SK-N-SH (cell line): ENCODE measurements at regions not wholly inside any gene's neighbourhood (a gene's known extent, or its start where the extent isn't known, plus 50 kb on each side); places are given as distances from the start of the nearest gene placed in this dataset.

Experiments used
- CTCF ChIA-PET: fragments of 300-600, 350-600 bp; formaldehyde crosslinking; extraction: SDS; loops from one replicate; lab custom pipeline; 2021; lab: Yijun Ruan, JAX
- POLR2A ChIA-PET: fragments of 350-600 bp; sonication (Branson Sonifier 250); formaldehyde crosslinking; extraction: SDS; loops from one replicate; lab custom pipeline; 2020; ENCODE audit warnings: antibody characterized with exemption, inconsistent platforms; lab: Yijun Ruan, JAX
- DNase-seq: peaks from one replicate; pipeline ENCODE4 v3.0.0; 2012
- H2AFZ ChIP-seq: fragments of 200-600 bp; sonication (generic); 2 replicates; pipeline ENCODE4 v1.8.1; 2016; ENCODE audit warnings: antibody characterized with exemption, mild to moderate bottlenecking, low read depth
- H3F3A ChIP-seq: fragments of 200-600 bp; sonication (generic); replicated peaks from 2 replicates; pipeline ENCODE3; 2016; ENCODE audit warnings: antibody characterized with exemption, mild to moderate bottlenecking; ENCODE audit not compliant: insufficient read depth
- H3K27ac ChIP-seq, 2 experiments: fragments of 200-500 bp in 1 of 2; fragments of 200-600 bp in 1 of 2; sonication (Bioruptor generic) in 1 of 2; sonication (generic), shearing (Covaris generic) in 1 of 2; 2 replicates each; pipeline versions ENCODE4 v1.5.1 to v1.6.1; 2014 to 2016; ENCODE audit warnings: low read depth in 2 of 2, inconsistent platforms in 1 of 2, low read length in 1 of 2, mild to moderate bottlenecking in 1 of 2, mixed read lengths in 1 of 2
- H3K27me3 ChIP-seq: fragments of 200-600 bp; sonication (generic), shearing (Covaris generic); 2 replicates; pipeline ENCODE4 v1.6.1; 2016; ENCODE audit warnings: mixed run types; ENCODE audit not compliant: insufficient read depth
- H3K36me3 ChIP-seq, 2 experiments: fragments of 200-500 bp in 1 of 2; fragments of 200-600 bp in 1 of 2; sonication (Bioruptor generic) in 1 of 2; sonication (generic) in 1 of 2; replicated peaks in 1 of 2; 2 replicates each; pipeline versions ENCODE3 to v1.5.1; 2014 to 2016; ENCODE audit warnings: low read length in 1 of 2, mild to moderate bottlenecking in 1 of 2; ENCODE audit not compliant: insufficient read depth in 2 of 2, control insufficient read depth in 1 of 2
- H3K4me1 ChIP-seq, 2 experiments: fragments of 200-500 bp in 1 of 2; fragments of 200-600 bp in 1 of 2; sonication (Bioruptor generic) in 1 of 2; sonication (generic), shearing (Covaris generic) in 1 of 2; 2 replicates each; pipeline versions ENCODE4 v1.5.1 to v1.6.1; 2014 to 2016; ENCODE audit warnings: low read depth in 1 of 2, low read length in 1 of 2, mixed run types in 1 of 2; ENCODE audit not compliant: insufficient read depth in 2 of 2, control insufficient read depth in 1 of 2
- H3K4me2 ChIP-seq: fragments of 200-600 bp; sonication (generic), shearing (Covaris generic); 2 replicates; pipeline ENCODE4 v1.6.1; 2017; ENCODE audit warnings: mixed run types
- H3K4me3 ChIP-seq, 2 experiments: fragments of 200-500 bp in 1 of 2; fragments of 200-600 bp in 1 of 2; sonication (Bioruptor generic) in 1 of 2; sonication (generic), shearing (Covaris generic) in 1 of 2; 2 replicates each; pipeline versions ENCODE4 v1.5.1 to v1.8.1; 2014 to 2016; ENCODE audit warnings: low read depth in 2 of 2, inconsistent platforms in 1 of 2, low read length in 1 of 2, mild to moderate bottlenecking in 1 of 2, mixed read lengths in 1 of 2, moderate library complexity in 1 of 2
- H3K79me2 ChIP-seq: fragments of 200-600 bp; sonication (generic); 2 replicates; pipeline ENCODE4 v1.8.1; 2017; ENCODE audit warnings: mild to moderate bottlenecking; ENCODE audit not compliant: insufficient read depth
- H3K9ac ChIP-seq: fragments of 200-600 bp; sonication (generic); 2 replicates; pipeline ENCODE4 v1.6.1; 2017; ENCODE audit warnings: mixed run types
- H3K9me2 ChIP-seq: fragments of 200-600 bp; sonication (generic); 2 replicates; pipeline ENCODE4 v1.6.1; 2017; ENCODE audit warnings: mixed run types
- H3K9me3 ChIP-seq: fragments of 200-600 bp; sonication (generic); 2 replicates; pipeline ENCODE4 v1.6.1; 2017; ENCODE audit warnings: mixed run types, mild to moderate bottlenecking, moderate library complexity
- H4K20me1 ChIP-seq: fragments of 200-600 bp; sonication (generic); 2 replicates; pipeline ENCODE4 v1.6.1; 2017; ENCODE audit warnings: mild to moderate bottlenecking, mixed run types; ENCODE audit not compliant: insufficient read depth
- CHD2 ChIP-seq: fragments of 150-350 bp; IDR thresholded peaks from 2 replicates; pipeline ENCODE4 v1.6.1; 2018; ENCODE audit warnings: low read length; ENCODE audit not compliant: partially characterized antibody
- ELF1 ChIP-seq: IDR thresholded peaks from 2 replicates; pipeline ENCODE4 v1.4.0; 2012
- EZH2phosphoT487 ChIP-seq: fragments of 200-600 bp; sonication (generic); IDR thresholded peaks from 2 replicates; pipeline ENCODE4 v1.6.1; 2017; ENCODE audit warnings: low read depth, mixed run types, mild to moderate bottlenecking, antibody characterized with exemption, moderate library complexity, borderline replicate concordance
- FOXJ3 ChIP-seq: sonication (generic); formaldehyde crosslinking; IDR thresholded peaks from 2 replicates; pipeline ENCODE4 v1.5.1; 2020; ENCODE audit warnings: mild to moderate bottlenecking, missing genetic modification reagents
- FOXM1 ChIP-seq: IDR thresholded peaks from 2 replicates; pipeline ENCODE4 v1.4.0; 2012; ENCODE audit warnings: low read depth, mild to moderate bottlenecking
- GATA2 ChIP-seq: sonication (generic); formaldehyde crosslinking; IDR thresholded peaks from 2 replicates; pipeline ENCODE4 v1.5.0; 2020; ENCODE audit warnings: mild to moderate bottlenecking, missing genetic modification reagents
- IRF3 ChIP-seq: fragments of 150-350 bp; IDR thresholded peaks from 2 replicates; pipeline ENCODE4 v1.6.1; 2016; ENCODE audit warnings: mild to moderate bottlenecking, low read depth, low read length
- JUND ChIP-seq: IDR thresholded peaks from 2 replicates; pipeline ENCODE4 v1.4.0; 2012
- PBX3 ChIP-seq: IDR thresholded peaks from 2 replicates; pipeline ENCODE4; 2012
- RCOR1 ChIP-seq: fragments of 150-350 bp; IDR thresholded peaks from 2 replicates; pipeline ENCODE4 v1.6.1; 2017; ENCODE audit warnings: antibody characterized with exemption, low read length
- RXRA ChIP-seq: IDR thresholded peaks from 2 replicates; pipeline ENCODE4 v1.4.0; 2012; ENCODE audit warnings: low read depth, mild to moderate bottlenecking, borderline replicate concordance
- TAF1 ChIP-seq: IDR thresholded peaks from 2 replicates; pipeline ENCODE4 v1.6.1; 2012; ENCODE audit warnings: low read depth, mild to moderate bottlenecking, low read length, moderate library complexity, borderline replicate concordance
- TEAD4 ChIP-seq: IDR thresholded peaks from 2 replicates; pipeline ENCODE4 v1.4.0; 2012; ENCODE audit warnings: mild to moderate bottlenecking, borderline replicate concordance; ENCODE audit not compliant: insufficient read depth
- USF2 ChIP-seq: fragments of 150-350 bp; IDR thresholded peaks from 2 replicates; pipeline ENCODE4 v1.6.1; 2017; ENCODE audit warnings: antibody characterized with exemption, low read length, low read depth, borderline replicate concordance
- YY1 ChIP-seq: IDR thresholded peaks from 2 replicates; pipeline ENCODE4 v1.4.0; 2012; ENCODE audit warnings: low read depth, mild to moderate bottlenecking
- WGBS: methylation state at CpG from one replicate; pipeline ENCODE4 v1.1.6; 2017; ENCODE audit warnings: low lambda C conversion rate; 5-methylcytosine and 5-hydroxymethylcytosine counted together

GRCh38 chr1:215290018-215290417 lies 207.5 kb downstream of the KCNK2 start:
- TF ChIP-seq RCOR1 (no peak), TEAD4 (no peak), YY1 (no peak), IRF3 (no peak), USF2 (no peak)
- Histone ChIP-seq H3K9me2 (no peaks in the 10 kb centered on the region), H3K27me3 (no peaks in the 10 kb centered on the region), H3K27ac (no peak overlapping the region), H3K4me1 (no peaks in the 10 kb centered on the region), H3K4me3 (no peak overlapping the region), H3K36me3 (no peaks in the 10 kb centered on the region), H3K9ac (no peak overlapping the region), H3K79me2 (no peaks in the 10 kb centered on the region), H2AFZ (no peak overlapping the region), H4K20me1 (no peaks in the 10 kb centered on the region), H3F3A (no peaks in the 10 kb centered on the region), H3K4me2 (no peak overlapping the region), H3K9me3 (peaks cover 4% of the 10 kb centered on the region; the same call in 1 of the 2 replicates)
- DNase-seq = no peak
- POLR2A ChIA-PET = no interaction called here
- CTCF ChIA-PET = no interaction called here

- ChIA-PET POLR2A (no interaction called here), CTCF (no interaction called here)
- Histone ChIP-seq H3K27me3 (no peaks in the 10 kb centered on the region), H3K27ac (no peak overlapping the region), H2AFZ (no peak overlapping the region), H3K79me2 (no peaks in the 10 kb centered on the region), H3K9ac (no peak overlapping the region), H3K4me1 (no peaks in the 10 kb centered on the region), H3K36me3 (no peaks in the 10 kb centered on the region), H4K20me1 (no peaks in the 10 kb centered on the region), H3K9me3 (peaks cover 8% of the 10 kb centered on the region; the same call in 1 of the 2 replicates), H3F3A (no peaks in the 10 kb centered on the region), H3K4me2 (no peak overlapping the region), H3K9me2 (no peaks in the 10 kb centered on the region), H3K4me3 (no peak overlapping the region)
- WGBS = 9% methylated on average over 1 of the region's 1 CpG
- no peak for DNase-seq
- no peak for TF ChIP-seq CHD2
- no peak for TF ChIP-seq ELF1
- no peak for TF ChIP-seq TAF1
- no peak for TF ChIP-seq USF2
- no peak for TF ChIP-seq PBX3
- TF ChIP-seq FOXJ3 (CRISPR knock-in tag) = no peak
- no peak for TF ChIP-seq EZH2phosphoT487
- no peak for TF ChIP-seq RXRA
- no peak for TF ChIP-seq JUND
- no peak for TF ChIP-seq FOXM1
- TF ChIP-seq GATA2 = no peak
- TF ChIP-seq, all 33 proteins: peak for 0
These were observed 210.4 kb downstream of the KCNK2 start for GRCh38 chr1:215292932-215293331.
